HK-2 (cell line): ENCODE measurements at regions not wholly inside any gene's neighbourhood (a gene's known extent, or its start where the extent isn't known, plus 50 kb on each side); places are given as distances from the start of the nearest gene placed in this dataset.
"Not testable (repeated sequence)": the region's sequence is repeated elsewhere in the genome, so short reads cannot be mapped to it uniquely, and the experiment has no call there.

ENCODE experiments used
- DNase-seq: peaks from one replicate; pipeline ENCODE4 v3.0.0-alpha.2; 2018; ENCODE audit not compliant: unreplicated experiment

- DNase-seq = no peak
Measured at GRCh38 chr13:74248477-74248876, 114.3 kb upstream of the KLF12 start.

GRCh38 chr13:74246487-74246886, 112.3 kb upstream of the KLF12 start:
- no peak for DNase-seq

GRCh38 chr13:74243637-74244526, 109.7 kb upstream of the KLF12 start:
- DNase-seq = no peak

GRCh38 chr13:74241343-74241742, 107.1 kb upstream of the KLF12 start:
- not testable (repeated sequence) for DNase-seq

- DNase-seq = no peak
Measured at GRCh38 chr13:74230984-74231501, 96.8 kb upstream of the KLF12 start.

GRCh38 chr13:74229242-74229641, 95.0 kb upstream of the KLF12 start:
- no peak for DNase-seq

- no peak for DNase-seq
Measured at GRCh38 chr13:74227476-74228158, 93.4 kb upstream of the KLF12 start.

- DNase-seq = no peak
Measured at GRCh38 chr13:74226791-74227475, 92.7 kb upstream of the KLF12 start.

GRCh38 chr13:74221752-74222151, 87.5 kb upstream of the KLF12 start:
- DNase-seq = no peak

GRCh38 chr13:74219566-74219965, 85.4 kb upstream of the KLF12 start:
- DNase-seq = no peak

- no peak for DNase-seq
Measured at GRCh38 chr13:74218291-74218690, 84.1 kb upstream of the KLF12 start.

- DNase-seq = no peak
Measured at GRCh38 chr13:74217811-74218210, 83.6 kb upstream of the KLF12 start.

- DNase-seq = no peak
Measured at GRCh38 chr13:74215420-74215819, 81.2 kb upstream of the KLF12 start.

- no peak for DNase-seq
Measured at GRCh38 chr13:74214321-74214720, 80.1 kb upstream of the KLF12 start.

- DNase-seq = no peak
Measured at GRCh38 chr13:74210693-74211393, 76.6 kb upstream of the KLF12 start.

GRCh38 chr13:74206855-74207254, 72.7 kb upstream of the KLF12 start:
- DNase-seq = no peak

- no peak for DNase-seq
Measured at GRCh38 chr13:74206061-74206561, 71.9 kb upstream of the KLF12 start.

GRCh38 chr13:74205313-74205690, 71.1 kb upstream of the KLF12 start:
- no peak for DNase-seq

GRCh38 chr13:74204602-74205312, 70.6 kb upstream of the KLF12 start:
- no peak for DNase-seq

GRCh38 chr13:74203576-74203975, 69.4 kb upstream of the KLF12 start:
- DNase-seq = no peak
